K562 (cell line): ENCODE measurements at regions not wholly inside any gene's neighbourhood (a gene's known extent, or its start where the extent isn't known, plus 50 kb on each side); places are given as distances from the start of the nearest gene placed in this dataset.

Experiments used
- ATAC-seq: fragments of 200-7000 bp; cut with Tn5 transposase; 3 replicates; pipeline ENCODE4 v1.9.1; 2020; ENCODE audit warnings: moderate library complexity
- BruUV-seq: library from RNA; stranded (reverse); fragments of 400-500 nt; replicated peaks from 2 replicates; lab custom pipeline; 2021; lab: Mats Ljungman, UMichigan
- CTCF ChIA-PET: fragments of 300-600 bp; formaldehyde crosslinking; extraction: SDS; loops from one replicate; lab custom pipeline; 2021; ENCODE audit warnings: low intra/inter-chr PET ratio; lab: Yijun Ruan, JAX
- POLR2A ChIA-PET: fragments of 300-600, 350-650 bp; sonication (Branson Sonifier 250); formaldehyde crosslinking; extraction: SDS; loops from one replicate; lab custom pipeline; 2021; ENCODE audit warnings: antibody characterized with exemption, inconsistent platforms; lab: Yijun Ruan, JAX
- DNase-seq, 4 experiments: peaks; one replicate each; pipeline versions ENCODE4 v3.0.0 to v3.0.0-alpha.2; 2011 to 2018; ENCODE audit warnings: low spot score in 3 of 4, mixed read lengths in 3 of 4; ENCODE audit errors: extremely low read depth in 1 of 4
- FAIRE-seq: peaks from 2 replicates; lab custom pipeline; 2011; peaks lifted over from hg19 to GRCh38; lab: Jason Lieb, UNC
- H2AFZ ChIP-seq: 2 replicates; pipeline ENCODE4 v1.6.0; 2011; ENCODE audit warnings: low read depth, low read length, control low read depth, inconsistent platforms
- H3K27ac ChIP-seq: fragments of 200-600 bp; 3 replicates; pipeline ENCODE4 v1.8.0; 2011; ENCODE audit warnings: low read depth, mild to moderate bottlenecking, control low read depth, inconsistent platforms, low read length, moderate library complexity, mixed read lengths; ENCODE audit errors: extremely low read depth
- H3K27me3 ChIP-seq, 2 experiments: fragments of 300-600 bp in 1 of 2; 2 replicates in 1 of 2; 3 replicates in 1 of 2; pipeline versions ENCODE4 v1.6.0 to v1.8.0; 2011; ENCODE audit warnings: inconsistent platforms in 2 of 2, low read length in 2 of 2, mild to moderate bottlenecking in 1 of 2, mixed read lengths in 1 of 2, moderate library complexity in 1 of 2; ENCODE audit not compliant: control insufficient read depth in 2 of 2, insufficient read depth in 2 of 2
- H3K36me3 ChIP-seq: fragments of 300-600 bp; 3 replicates; pipeline ENCODE4 v1.8.0; 2011; ENCODE audit warnings: mild to moderate bottlenecking, low read length, inconsistent platforms; ENCODE audit not compliant: control insufficient read depth, insufficient read depth
- H3K4me1 ChIP-seq, 2 experiments: fragments of 200-600 bp in 1 of 2; replicated peaks in 1 of 2; 2 replicates in 1 of 2; 3 replicates in 1 of 2; pipeline versions ENCODE4 v1.5.1 to v1.8.0; 2011; ENCODE audit warnings: inconsistent platforms in 2 of 2, low read length in 2 of 2, mild to moderate bottlenecking in 1 of 2, mixed read lengths in 1 of 2, moderate library complexity in 1 of 2; ENCODE audit not compliant: control insufficient read depth in 2 of 2, insufficient read depth in 2 of 2
- H3K4me2 ChIP-seq: 2 replicates; pipeline ENCODE4 v1.6.1; 2011; ENCODE audit warnings: low read length, control low read depth, inconsistent platforms, mixed read lengths; ENCODE audit not compliant: insufficient read depth
- H3K4me3 ChIP-seq: fragments of 200-600 bp; sonication (generic), shearing (Covaris generic); 2 replicates; pipeline ENCODE4 v1.5.1; 2016; ENCODE audit warnings: control low read depth, inconsistent platforms
- H3K79me2 ChIP-seq: fragments of 200-600 bp; 3 replicates; pipeline ENCODE4 v1.8.0; 2011; ENCODE audit warnings: low read length, inconsistent platforms; ENCODE audit not compliant: control insufficient read depth, insufficient read depth
- H3K9ac ChIP-seq, 2 experiments: 2 replicates each; pipeline versions ENCODE4 v1.6.0 to v1.6.1; 2011; ENCODE audit warnings: low read depth in 2 of 2, low read length in 2 of 2, control low read depth in 1 of 2, inconsistent platforms in 1 of 2, mild to moderate bottlenecking in 1 of 2, mixed read lengths in 1 of 2; ENCODE audit not compliant: insufficient read depth in 1 of 2
- H3K9me1 ChIP-seq: one replicate; pipeline ENCODE4 v1.6.0; 2011; ENCODE audit warnings: inconsistent platforms, mild to moderate bottlenecking, low read length, moderate library complexity; ENCODE audit not compliant: control insufficient read depth, insufficient read depth
- H3K9me3 ChIP-seq: replicated peaks from 2 replicates; pipeline ENCODE4 v1.5.1; 2011; ENCODE audit warnings: low read depth, low read length, inconsistent platforms; ENCODE audit not compliant: control insufficient read depth, insufficient read depth
- H4K20me1 ChIP-seq: replicated peaks from 2 replicates; pipeline ENCODE4 v1.6.1; 2011; ENCODE audit warnings: low read length, inconsistent platforms, mixed read lengths; ENCODE audit not compliant: control insufficient read depth, insufficient read depth
- BRD4 ChIP-seq: fragments of 200-600 bp; sonication (generic); IDR thresholded peaks from 2 replicates; pipeline ENCODE4 v1.6.1; 2017; ENCODE audit warnings: inconsistent platforms
- CREM ChIP-seq: IDR thresholded peaks from 2 replicates; pipeline ENCODE4 v1.6.1; 2014; ENCODE audit warnings: antibody characterized with exemption, low read depth
- HOXB6 ChIP-seq: fragments of 250-450 bp; sonication (Bioruptor Pico); IDR thresholded peaks from 2 replicates; pipeline ENCODE4 v1.5.1; 2022; ENCODE audit warnings: mild to moderate bottlenecking, borderline replicate concordance
- NONO ChIP-seq, 2 experiments: fragments of 200-400 bp in 1 of 2; fragments of 450-650 bp in 1 of 2; formaldehyde crosslinking in 1 of 2; IDR thresholded peaks; 2 replicates each; pipeline ENCODE4 v1.6.1; 2017; ENCODE audit warnings: low read depth in 2 of 2, mild to moderate bottlenecking in 2 of 2, moderate library complexity in 2 of 2, low read length in 1 of 2
- NR2C2 ChIP-seq, 2 experiments: fragments of 200-800 bp in 1 of 2; sonication (Bioruptor generic) in 1 of 2; sonication (generic) in 1 of 2; formaldehyde crosslinking in 1 of 2; IDR thresholded peaks; 2 replicates each; pipeline versions ENCODE4 v1.6.1 to v1.8.0; 2016 to 2022; ENCODE audit warnings: mild to moderate bottlenecking in 1 of 2, missing compliant biosample characterization in 1 of 2, missing genetic modification characterization in 1 of 2, missing genetic modification reagents in 1 of 2
- RBM15 ChIP-seq: fragments of 200-400 bp; formaldehyde crosslinking; IDR thresholded peaks from 2 replicates; pipeline ENCODE4 v1.6.1; 2018; ENCODE audit warnings: mild to moderate bottlenecking, low read length, moderate library complexity; ENCODE audit not compliant: insufficient read depth
- SMARCA5 ChIP-seq: fragments of 450-650 bp; IDR thresholded peaks from 2 replicates; pipeline ENCODE4 v1.6.1; 2016
- TARDBP ChIP-seq: fragments of 450-650 bp; IDR thresholded peaks from 2 replicates; pipeline ENCODE4 v1.6.1; 2016
- ZFP1 ChIP-seq: fragments of 450-650 bp; formaldehyde crosslinking; IDR thresholded peaks from 2 replicates; pipeline ENCODE4 v1.4.0; 2020; ENCODE audit warnings: mild to moderate bottlenecking, mixed read lengths
- ZNF133 ChIP-seq: fragments of 250-450 bp; sonication (Bioruptor Pico); IDR thresholded peaks from 2 replicates; pipeline ENCODE4 v1.4.0; 2020; ENCODE audit warnings: mild to moderate bottlenecking
- ZNF165 ChIP-seq: fragments of 250-450 bp; sonication (Bioruptor Pico); IDR thresholded peaks from 2 replicates; pipeline ENCODE4 v1.4.0; 2020; ENCODE audit warnings: borderline replicate concordance
- ZNF589 ChIP-seq: fragments of 200-800 bp; sonication (Bioruptor generic); IDR thresholded peaks from 2 replicates; pipeline ENCODE4 v1.6.1; 2016; ENCODE audit warnings: low read depth, missing genetic modification characterization, missing compliant biosample characterization
- WGBS: fragments of 100-300 bp; shearing (Covaris generic); methylation state at CpG from one replicate; pipeline ENCODE4 v1.1.6; 2016; ENCODE audit warnings: low coverage, mixed read lengths; ENCODE audit not compliant: insufficient coverage; ENCODE audit errors: missing lambda C conversion rate; 5-methylcytosine and 5-hydroxymethylcytosine counted together
- in situ Hi-C: fragments of 300-500 bp; cut with MboI; formaldehyde crosslinking; loops from 4 replicates; pipeline ENCODE4 v1.15.0; 2018; ENCODE audit warnings: inconsistent platforms, mixed read lengths
- intact Hi-C: fragments of 100-400 bp; cut with micrococcal nuclease; formaldehyde crosslinking; loops from 2 replicates; pipeline ENCODE4 v1.14.2; 2022
- TF ChIP-seq, protein P1 (sequence below): fragments of 250-450 bp; sonication (Bioruptor Pico); IDR thresholded peaks from 2 replicates; pipeline ENCODE4 v1.8.0; 2021; ENCODE audit warnings: moderate library complexity, mild to moderate bottlenecking, inconsistent platforms
- TF ChIP-seq, protein P2 (sequence below): sonication (generic); formaldehyde crosslinking; IDR thresholded peaks from 2 replicates; pipeline ENCODE4 v1.8.0; 2022; ENCODE audit warnings: missing genetic modification reagents, mild to moderate bottlenecking, moderate library complexity, borderline replicate concordance

DNA sequence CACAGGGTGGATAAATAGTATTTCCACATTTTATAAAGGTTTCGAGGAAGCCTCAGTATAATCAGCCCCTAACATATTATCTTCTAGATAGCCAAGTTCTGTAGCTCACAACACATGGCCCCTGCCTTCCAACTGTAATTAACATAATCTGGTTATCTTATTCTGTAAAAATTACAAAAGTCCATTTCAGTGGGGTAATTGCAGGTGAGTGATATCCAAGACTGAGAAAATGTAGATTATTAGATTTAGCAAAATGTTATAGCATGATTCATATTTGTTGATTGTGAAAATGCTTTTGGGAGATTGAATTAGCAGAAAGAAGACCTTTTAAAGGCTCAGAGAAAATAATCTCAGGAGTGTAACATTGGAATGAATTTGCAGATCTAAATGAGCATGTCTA lies 168.3 kb upstream of the GPC6 start:
- BruUV-seq = no TSS peak
- intact Hi-C loops = no loop called here
- Histone ChIP-seq H2AFZ (no peak overlapping the region), H4K20me1 (no peaks in the 10 kb centered on the region), H3K4me1 (no peaks in the 10 kb centered on the region), H3K27ac (no peak overlapping the region), H3K27me3 (no peaks in the 10 kb centered on the region), H3K4me3 (no peak overlapping the region), H3K9me1 (no peaks in the 10 kb centered on the region), H3K36me3 (no peaks in the 10 kb centered on the region), H3K79me2 (no peaks in the 10 kb centered on the region), H3K9ac (no peak overlapping the region), H3K4me2 (no peak overlapping the region)
- DNase-seq = no peak
- POLR2A ChIA-PET = no interaction called here
- CTCF ChIA-PET = no interaction called here
- FAIRE-seq = no peak
- WGBS = 0% methylated on average over 1 of the region's 1 CpG
- ATAC-seq = no peak
- in situ Hi-C loops = no loop called here
- TF ChIP-seq ZNF165 = no peak
- TF ChIP-seq BRD4 = no peak
- no peak for TF ChIP-seq TARDBP
- no peak for TF ChIP-seq ZFP1
- no peak for TF ChIP-seq NR2C2 (CRISPR knock-in tag; IDR thresholded peaks at IDR 0.05)
- TF ChIP-seq NR2C2 (tag; IDR thresholded peaks at IDR 0.05) = no peak
- no peak for TF ChIP-seq HOXB6
- TF ChIP-seq, all 486 proteins: peak for 0
- H3K9me3 ChIP-seq = no peaks in the 10 kb centered on the region

DNA sequence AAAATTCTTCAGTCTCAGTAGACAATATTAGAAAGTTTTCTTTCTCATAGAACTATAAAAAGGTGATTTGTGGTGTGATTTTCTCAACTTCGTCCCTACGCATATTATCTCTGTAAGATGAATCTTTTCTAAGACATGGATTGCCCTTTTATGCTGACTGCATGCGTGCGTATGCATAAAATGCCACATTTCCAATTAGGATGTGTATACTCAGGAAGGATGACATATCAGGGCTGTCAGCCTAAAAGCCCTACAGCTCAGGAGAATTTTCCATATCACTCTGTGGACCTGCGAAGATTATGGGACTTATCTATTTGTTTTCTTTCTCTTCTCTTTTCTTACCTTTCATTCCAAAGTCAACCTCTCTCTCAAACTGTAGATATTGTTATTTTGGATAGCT lies 166.5 kb upstream of the GPC6 start:
- 0% methylated on average over 5 of the region's 5 CpGs for WGBS
- Histone ChIP-seq H3K36me3 (no peaks in the 10 kb centered on the region), H3K27me3 (no peaks in the 10 kb centered on the region), H3K4me1 (no peaks in the 10 kb centered on the region), H4K20me1 (no peaks in the 10 kb centered on the region), H3K27ac (no peak overlapping the region), H3K9ac (no peak overlapping the region), H3K4me3 (no peak overlapping the region), H2AFZ (no peak overlapping the region), H3K4me2 (no peak overlapping the region), H3K79me2 (no peaks in the 10 kb centered on the region), H3K9me1 (no peaks in the 10 kb centered on the region), H3K9me3 (no peaks in the 10 kb centered on the region)
- POLR2A ChIA-PET = no interaction called here
- ATAC-seq (no peak), FAIRE-seq (no peak), DNase-seq (no peak)
- in situ Hi-C loops (no loop called here), intact Hi-C loops (no loop called here)
- CTCF ChIA-PET = no interaction called here
- no TSS peak for BruUV-seq
- TF ChIP-seq, protein P1, sequence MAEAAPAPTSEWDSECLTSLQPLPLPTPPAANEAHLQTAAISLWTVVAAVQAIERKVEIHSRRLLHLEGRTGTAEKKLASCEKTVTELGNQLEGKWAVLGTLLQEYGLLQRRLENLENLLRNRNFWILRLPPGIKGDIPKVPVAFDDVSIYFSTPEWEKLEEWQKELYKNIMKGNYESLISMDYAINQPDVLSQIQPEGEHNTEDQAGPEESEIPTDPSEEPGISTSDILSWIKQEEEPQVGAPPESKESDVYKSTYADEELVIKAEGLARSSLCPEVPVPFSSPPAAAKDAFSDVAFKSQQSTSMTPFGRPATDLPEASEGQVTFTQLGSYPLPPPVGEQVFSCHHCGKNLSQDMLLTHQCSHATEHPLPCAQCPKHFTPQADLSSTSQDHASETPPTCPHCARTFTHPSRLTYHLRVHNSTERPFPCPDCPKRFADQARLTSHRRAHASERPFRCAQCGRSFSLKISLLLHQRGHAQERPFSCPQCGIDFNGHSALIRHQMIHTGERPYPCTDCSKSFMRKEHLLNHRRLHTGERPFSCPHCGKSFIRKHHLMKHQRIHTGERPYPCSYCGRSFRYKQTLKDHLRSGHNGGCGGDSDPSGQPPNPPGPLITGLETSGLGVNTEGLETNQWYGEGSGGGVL (CRISPR knock-in tag) = no peak
- no peak for TF ChIP-seq CREM
- TF ChIP-seq ZNF589 (CRISPR knock-in tag) = no peak
- no peak for TF ChIP-seq ZNF133
- no peak for TF ChIP-seq SMARCA5
- TF ChIP-seq RBM15 = no peak
- TF ChIP-seq, protein P2, sequence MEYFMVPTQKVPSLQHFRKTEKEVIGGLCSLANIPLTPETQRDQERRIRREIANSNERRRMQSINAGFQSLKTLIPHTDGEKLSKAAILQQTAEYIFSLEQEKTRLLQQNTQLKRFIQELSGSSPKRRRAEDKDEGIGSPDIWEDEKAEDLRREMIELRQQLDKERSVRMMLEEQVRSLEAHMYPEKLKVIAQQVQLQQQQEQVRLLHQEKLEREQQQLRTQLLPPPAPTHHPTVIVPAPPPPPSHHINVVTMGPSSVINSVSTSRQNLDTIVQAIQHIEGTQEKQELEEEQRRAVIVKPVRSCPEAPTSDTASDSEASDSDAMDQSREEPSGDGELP (CRISPR knock-in tag) = no peak
- TF ChIP-seq NONO (IDR thresholded peaks at IDR 0.05; ENCODE audit: low read depth in 2 of 2, low read length in 1 of 2) = no peak
